LNCaP clone FGC (cell line): ENCODE measurements at regions not wholly inside any gene's neighbourhood (a gene's known extent, or its start where the extent isn't known, plus 50 kb on each side); places are given as distances from the start of the nearest gene placed in this dataset.
"Not testable (repeated sequence)": the region's sequence is repeated elsewhere in the genome, so short reads cannot be mapped to it uniquely, and the experiment has no call there.

Source experiments
- DNase-seq: peaks from one replicate; pipeline ENCODE4 v3.0.0-alpha.2; 2011; ENCODE audit warnings: low read depth
- H3K4me3 ChIP-seq: 2 replicates; pipeline ENCODE4 v1.5.1; 2011; ENCODE audit warnings: mild to moderate bottlenecking, low read depth, low read length, control low read depth
- TF ChIP-seq, protein P1 (sequence below): IDR thresholded peaks from 2 replicates; pipeline ENCODE4 v1.5.1; 2012; ENCODE audit warnings: mild to moderate bottlenecking; ENCODE audit not compliant: control insufficient read depth, insufficient read depth; ENCODE audit errors: extremely low read depth

DNA sequence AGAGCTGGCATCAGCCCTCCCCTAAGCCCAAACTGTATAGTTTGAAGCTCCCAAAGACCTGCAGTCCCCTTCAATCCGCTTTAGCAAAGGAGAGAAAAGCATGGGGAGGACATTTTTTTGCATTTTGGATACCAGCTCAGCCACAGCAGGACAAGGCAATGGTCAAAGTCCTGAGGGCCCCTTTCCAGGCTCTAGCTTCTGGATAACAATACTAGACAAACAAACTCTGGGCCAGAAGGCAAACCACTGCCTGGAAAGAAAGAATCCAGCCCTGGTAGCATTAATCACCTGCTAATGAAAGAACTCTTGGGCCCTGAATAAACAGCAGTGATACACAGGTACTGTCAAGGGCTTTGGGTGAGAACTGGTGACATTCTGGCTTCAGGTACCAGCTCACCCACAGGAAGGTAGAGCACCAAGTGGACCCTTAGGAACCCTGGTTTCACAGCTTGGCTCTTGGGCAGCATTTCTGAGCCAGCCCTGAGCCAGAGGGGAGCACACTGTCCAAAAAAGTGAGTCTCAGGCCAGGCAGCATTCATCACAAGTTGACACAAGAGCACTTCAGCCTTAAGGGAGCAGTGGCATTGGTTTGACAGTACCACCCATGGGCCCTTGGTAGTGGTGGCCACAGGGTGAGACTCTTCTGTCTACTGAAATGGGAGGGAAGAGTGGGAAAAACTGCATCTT lies 62.5 kb downstream of the SPIN3 start:
- DNase-seq, result no peak
- TF ChIP-seq, protein P1, sequence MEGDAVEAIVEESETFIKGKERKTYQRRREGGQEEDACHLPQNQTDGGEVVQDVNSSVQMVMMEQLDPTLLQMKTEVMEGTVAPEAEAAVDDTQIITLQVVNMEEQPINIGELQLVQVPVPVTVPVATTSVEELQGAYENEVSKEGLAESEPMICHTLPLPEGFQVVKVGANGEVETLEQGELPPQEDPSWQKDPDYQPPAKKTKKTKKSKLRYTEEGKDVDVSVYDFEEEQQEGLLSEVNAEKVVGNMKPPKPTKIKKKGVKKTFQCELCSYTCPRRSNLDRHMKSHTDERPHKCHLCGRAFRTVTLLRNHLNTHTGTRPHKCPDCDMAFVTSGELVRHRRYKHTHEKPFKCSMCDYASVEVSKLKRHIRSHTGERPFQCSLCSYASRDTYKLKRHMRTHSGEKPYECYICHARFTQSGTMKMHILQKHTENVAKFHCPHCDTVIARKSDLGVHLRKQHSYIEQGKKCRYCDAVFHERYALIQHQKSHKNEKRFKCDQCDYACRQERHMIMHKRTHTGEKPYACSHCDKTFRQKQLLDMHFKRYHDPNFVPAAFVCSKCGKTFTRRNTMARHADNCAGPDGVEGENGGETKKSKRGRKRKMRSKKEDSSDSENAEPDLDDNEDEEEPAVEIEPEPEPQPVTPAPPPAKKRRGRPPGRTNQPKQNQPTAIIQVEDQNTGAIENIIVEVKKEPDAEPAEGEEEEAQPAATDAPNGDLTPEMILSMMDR, result no peak
- no peak overlapping the region for H3K4me3 ChIP-seq

DNA sequence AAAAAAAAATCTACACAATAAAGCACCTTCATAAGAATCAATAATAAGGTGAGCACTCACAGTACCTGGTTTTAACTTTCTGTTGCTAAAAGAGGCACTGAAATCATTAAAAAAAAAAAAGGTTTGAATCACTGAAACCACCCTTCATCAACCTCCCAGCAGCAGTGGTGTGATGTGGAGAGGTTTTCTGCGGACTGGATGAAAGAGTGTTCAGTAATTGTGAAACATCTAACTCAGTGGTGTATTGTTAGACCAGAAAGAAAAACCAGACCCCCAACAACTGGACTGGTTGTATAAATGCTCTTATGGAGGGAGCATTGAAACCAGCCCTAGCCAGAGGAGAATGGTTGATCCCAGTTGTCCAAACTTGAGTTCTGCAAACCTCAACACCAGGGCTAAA lies 63.2 kb downstream of the SPIN3 start:
- TF ChIP-seq, protein P1, result no peak
- no peak overlapping the region for H3K4me3 ChIP-seq
- DNase-seq, result no peak

DNA sequence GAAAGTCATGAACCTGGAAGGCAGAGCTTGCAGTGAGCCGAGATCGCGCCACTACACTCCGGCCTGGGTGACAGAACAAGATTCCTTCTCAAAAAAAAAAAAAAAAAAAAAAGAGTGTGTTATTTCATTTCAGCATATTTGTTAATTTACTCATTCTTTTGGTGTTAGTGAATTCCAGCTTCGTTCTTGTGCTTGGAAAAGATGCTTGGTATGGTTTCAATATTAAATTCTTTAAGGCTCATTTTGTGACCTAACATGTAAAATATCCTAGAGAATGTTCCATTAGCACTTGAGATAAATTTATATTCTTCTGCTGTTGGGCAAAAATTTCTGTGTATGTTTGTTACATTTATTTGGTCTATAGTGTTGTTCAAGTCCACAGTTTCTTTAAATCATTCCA lies 66.8 kb downstream of the SPIN3 start:
- DNase-seq, result no peak
- TF ChIP-seq, protein P1, result no peak
- H3K4me3 ChIP-seq, result no peak overlapping the region

DNA sequence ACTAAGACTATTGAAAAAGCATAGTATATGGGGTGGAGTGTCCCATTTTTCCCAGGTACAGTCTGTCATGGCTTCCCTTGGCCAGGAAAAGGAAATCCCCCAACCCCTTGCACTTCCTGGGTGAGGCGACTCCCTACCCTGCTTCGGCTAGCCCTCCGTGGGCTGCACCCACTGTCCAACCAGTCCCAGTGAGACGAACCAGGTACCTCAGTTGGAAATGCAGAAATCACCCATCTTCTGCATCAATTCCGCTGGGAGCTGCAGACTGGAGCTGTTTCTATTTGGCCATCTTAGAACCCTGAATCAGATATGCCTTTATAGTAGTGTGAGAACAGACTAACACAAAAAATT lies 74.4 kb downstream of the SPIN3 start:
- DNase-seq, H3K4me3 ChIP-seq: not testable (repeated sequence)

DNA sequence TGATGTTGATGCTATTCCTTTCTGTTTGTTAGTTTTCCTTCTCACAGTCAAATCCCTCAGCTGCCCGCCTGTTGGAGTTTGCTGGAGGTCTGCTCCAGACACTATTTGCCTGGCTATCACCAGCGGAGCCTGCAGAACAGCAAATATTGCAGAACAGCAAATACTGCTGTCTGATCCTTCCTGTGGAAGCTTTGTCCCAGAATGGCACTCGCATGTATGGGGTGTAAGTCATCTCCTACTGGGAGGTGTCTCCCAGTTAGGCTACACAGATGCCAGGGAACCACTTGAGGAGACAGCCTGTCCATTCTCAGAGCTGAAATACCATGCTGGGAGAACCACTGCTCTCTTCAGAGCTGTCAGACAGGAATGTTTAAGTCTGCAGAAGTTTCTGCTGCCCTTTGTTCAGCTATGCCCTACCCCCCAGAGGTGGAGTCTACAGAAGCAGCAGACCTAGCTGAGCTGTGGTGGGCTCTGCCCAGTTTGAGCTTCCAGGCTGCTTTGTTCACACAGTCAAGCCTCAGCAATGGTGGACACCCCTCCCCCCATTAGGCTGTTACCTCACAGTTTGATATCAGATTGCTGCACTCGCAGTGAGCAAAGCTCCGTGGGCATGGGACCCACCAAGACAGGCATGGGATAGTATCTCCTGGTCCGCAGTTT lies 74.9 kb downstream of the SPIN3 start:
- DNase-seq, result peak; percentile 56
- H3K4me3 ChIP-seq, result no peak overlapping the region
- TF ChIP-seq, protein P1, result no peak

DNA sequence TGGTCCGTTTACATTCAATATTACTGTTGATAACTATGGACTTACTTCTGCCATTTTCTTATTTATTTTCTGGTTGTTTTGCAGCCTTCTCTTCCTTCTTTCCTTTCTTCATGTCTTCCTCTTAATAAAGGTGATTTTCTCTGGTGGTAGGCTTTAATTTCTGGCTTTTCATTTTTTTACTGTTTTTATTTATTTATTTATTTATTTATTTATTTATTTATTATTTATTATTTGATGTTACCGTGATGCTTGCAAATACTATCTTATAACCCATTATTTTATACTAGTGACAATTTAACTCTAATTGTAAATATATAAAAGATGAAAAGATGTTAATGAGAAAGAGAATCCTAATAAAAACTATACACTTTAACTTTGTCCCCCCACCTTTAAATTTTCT lies 112.8 kb downstream of the SPIN3 start:
- no peak overlapping the region for H3K4me3 ChIP-seq
- TF ChIP-seq, protein P1, result no peak
- DNase-seq, result no peak
